Cortex of kidney (tissue), 1 donor: ENCODE measurements at regions not wholly inside any gene's neighbourhood (a gene's known extent, or its start where the extent isn't known, plus 50 kb on each side); places are given as distances from the start of the nearest gene placed in this dataset.

Experiments used
- DNase-seq: peaks from one replicate; lab custom pipeline; 2025; lab: John Stamatoyannopoulos, UW

- DNase-seq, result no peak
Measured at GRCh38 chr14:97517566-97518234, 720.5 kb downstream of the VRK1 start.

GRCh38 chr14:97523936-97524335 is 726.8 kb downstream of the VRK1 start:
- DNase-seq, result no peak

- no peak for DNase-seq
Measured at GRCh38 chr14:97524589-97525319, 727.6 kb downstream of the VRK1 start.

DNA sequence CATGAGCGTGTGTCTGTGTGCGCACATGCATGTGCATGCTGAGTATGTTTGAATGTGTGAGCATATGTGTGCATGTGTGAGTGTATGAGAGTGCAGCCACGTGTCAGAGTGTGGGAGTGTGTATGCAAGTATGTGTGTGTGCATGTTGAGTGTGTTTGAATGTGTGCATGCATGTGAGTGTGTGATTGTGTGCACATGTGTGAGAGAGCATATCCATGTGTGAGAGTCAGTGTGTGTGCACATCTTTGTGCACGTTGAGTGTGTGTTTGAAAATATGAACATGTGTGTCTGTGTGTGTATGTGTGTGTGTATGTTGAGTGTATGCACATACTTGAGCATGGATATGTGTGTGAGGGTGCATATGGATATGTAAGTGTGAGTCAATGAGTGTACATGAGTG is 730.8 kb downstream of the VRK1 start:
- DNase-seq, result no peak

DNA sequence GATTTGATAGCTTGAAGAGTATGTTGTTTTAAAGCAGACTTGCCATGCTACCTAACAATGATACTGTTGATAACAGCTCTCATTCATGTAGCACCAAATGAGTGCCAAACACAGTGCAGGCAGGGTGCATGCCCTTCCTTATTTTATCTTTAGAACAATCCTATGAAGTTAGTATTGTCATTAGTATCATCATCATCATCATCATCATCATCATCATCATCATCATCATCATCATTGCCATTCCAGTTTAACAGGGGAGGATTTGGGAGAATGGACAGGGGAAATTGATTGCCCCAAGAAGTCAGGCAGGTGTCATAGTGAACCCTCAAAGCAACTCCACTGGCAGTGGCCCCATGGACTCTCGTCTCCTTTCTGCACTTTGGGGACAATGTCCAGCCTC is 734.9 kb downstream of the VRK1 start:
- no peak for DNase-seq

GRCh38 chr14:97536421-97536820 is 739.2 kb downstream of the VRK1 start:
- DNase-seq, result no peak

- DNase-seq, result no peak
Measured at GRCh38 chr14:97538749-97539410, 741.7 kb downstream of the VRK1 start.

GRCh38 chr14:97539411-97539795 is 742.2 kb downstream of the VRK1 start:
- no peak for DNase-seq

- no peak for DNase-seq
Measured at GRCh38 chr14:97539884-97540283, 742.7 kb downstream of the VRK1 start.

- no peak for DNase-seq
Measured at GRCh38 chr14:97543221-97543620, 746.0 kb downstream of the VRK1 start.

GRCh38 chr14:97543816-97544215 is 746.6 kb downstream of the VRK1 start:
- DNase-seq, result no peak

DNA sequence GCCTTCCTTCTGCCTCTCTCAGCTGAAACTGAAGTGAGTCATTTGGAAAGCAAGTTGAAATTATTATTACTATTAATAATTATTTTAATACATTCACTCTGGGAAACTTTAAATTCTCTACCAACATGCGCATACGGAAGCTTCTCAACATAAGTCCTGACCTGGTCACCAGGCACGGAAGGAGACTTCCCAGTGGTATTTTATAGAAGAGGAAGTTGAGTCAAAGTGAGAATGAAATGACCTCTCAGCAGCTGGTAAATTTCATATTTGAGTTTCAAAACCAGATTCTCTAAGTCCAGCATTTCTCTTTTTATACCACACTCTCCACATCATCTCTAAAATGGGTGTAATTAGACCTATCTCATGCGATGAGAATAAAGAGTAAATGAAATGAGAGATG is 747.4 kb downstream of the VRK1 start:
- no peak for DNase-seq

- DNase-seq, result no peak
Measured at GRCh38 chr14:97546491-97547230, 749.5 kb downstream of the VRK1 start.

- DNase-seq, result no peak
Measured at GRCh38 chr14:97550463-97550862, 753.3 kb downstream of the VRK1 start.

- DNase-seq, result no peak
Measured at GRCh38 chr14:97554597-97554996, 757.4 kb downstream of the VRK1 start.

GRCh38 chr14:97564334-97564733 is 767.2 kb downstream of the VRK1 start:
- no peak for DNase-seq

DNA sequence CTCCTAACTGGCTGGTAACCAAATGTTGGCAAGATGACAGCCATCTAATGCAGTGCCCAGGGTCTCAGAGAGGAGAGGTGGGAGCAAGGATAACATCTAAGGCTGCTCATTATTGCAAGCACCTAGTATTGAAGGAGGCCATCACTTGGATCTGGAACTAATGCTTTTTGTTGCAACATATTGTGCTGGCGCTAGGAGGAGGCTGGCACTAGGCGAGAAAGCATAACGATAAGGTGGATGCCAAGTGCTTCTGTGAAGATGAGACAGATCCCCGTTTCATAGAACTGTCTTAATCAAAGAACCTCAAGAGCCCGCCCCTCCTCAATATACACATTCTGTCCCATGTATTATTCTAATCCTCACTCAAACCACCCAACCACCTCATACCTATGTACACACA is 774.0 kb downstream of the VRK1 start:
- no peak for DNase-seq

- DNase-seq, result no peak
Measured at GRCh38 chr14:97571866-97572555, 774.8 kb downstream of the VRK1 start.

DNA sequence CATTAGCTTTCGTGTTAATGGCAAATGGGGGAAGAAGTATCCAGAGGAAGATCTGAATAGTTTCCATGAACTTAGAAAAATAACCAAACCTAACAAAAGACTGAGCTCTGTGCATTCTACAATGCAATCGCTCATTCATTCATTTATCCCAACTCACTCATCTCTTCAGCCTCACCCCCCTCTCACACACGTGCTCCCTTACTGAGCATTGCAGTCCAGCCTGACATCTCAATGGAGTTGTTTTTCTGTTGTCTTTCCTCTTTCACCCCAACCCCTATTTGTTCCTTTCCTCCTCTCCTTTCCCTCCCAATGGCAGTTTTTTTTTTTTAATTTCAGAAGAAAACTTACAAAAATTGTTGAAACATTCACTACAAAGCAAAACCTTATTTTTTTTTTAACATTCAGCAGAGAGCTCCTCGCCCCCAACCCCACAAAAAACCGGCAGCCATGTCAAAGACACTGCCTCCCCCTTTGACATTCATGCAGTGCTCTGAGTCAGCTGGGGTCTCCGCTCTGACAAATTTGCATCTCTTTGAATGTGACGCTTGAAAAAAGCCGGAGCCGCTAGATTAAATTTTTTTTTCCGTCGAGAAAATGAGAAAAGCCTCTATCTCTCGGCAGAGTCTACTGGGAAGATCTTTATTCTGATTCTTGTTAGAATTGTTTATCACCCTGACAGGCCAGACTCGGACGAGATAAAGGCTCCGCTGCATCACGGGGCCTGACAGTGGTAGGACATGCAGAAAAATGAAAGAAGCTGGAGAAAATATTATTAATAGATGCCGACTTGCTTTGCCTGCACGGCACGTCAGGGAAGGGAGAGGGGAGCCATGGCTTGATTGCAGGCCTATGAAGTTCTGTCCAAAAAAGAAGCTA is 775.6 kb downstream of the VRK1 start:
- no peak for DNase-seq

- DNase-seq, result no peak
Measured at GRCh38 chr14:97575677-97576076, 778.5 kb downstream of the VRK1 start.

DNA sequence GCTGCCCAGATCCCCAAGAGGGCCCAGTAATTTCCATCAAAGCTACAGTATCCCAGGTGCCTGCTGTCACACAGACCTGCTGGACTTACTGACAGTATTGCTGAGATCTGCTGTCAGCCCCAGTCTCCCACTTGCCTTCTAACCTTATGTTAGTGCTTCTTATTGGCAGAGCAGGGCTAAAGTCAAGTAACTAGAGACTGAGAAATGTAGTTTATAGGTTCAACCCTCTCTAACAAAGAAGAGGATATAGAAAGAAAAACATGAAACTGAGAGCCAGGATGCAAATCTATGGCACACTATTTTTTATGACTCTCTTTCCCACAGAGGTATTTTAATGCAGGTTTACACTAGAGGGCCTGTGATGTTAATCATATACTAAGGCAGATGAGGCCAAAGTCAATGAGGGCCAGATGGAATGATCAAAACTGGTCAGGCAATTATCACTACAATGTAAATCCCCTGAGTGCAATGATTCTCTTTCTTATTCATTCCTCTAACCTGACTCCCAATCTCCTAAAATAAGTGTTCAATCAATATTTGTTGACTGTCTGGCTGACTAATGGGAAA is 781.9 kb downstream of the VRK1 start:
- no peak for DNase-seq
